HCT116 (cell line): ENCODE measurements at regions not wholly inside any gene's neighbourhood (a gene's known extent, or its start where the extent isn't known, plus 50 kb on each side); places are given as distances from the start of the nearest gene placed in this dataset.

Experiments
- ATAC-seq: fragments of 200-7000 bp; cut with Tn5 transposase; 2 replicates; pipeline ENCODE4 v1.9.1; 2020; ENCODE audit warnings: mild to moderate bottlenecking, moderate library complexity
- BruUV-seq: library from RNA; stranded (reverse); fragments of 400-500 nt; replicated peaks from 2 replicates; lab custom pipeline; 2021; lab: Mats Ljungman, UMichigan
- CTCF ChIA-PET: fragments of 300-600 bp; sonication (Branson Sonifier 250); formaldehyde crosslinking; loops from one replicate; lab custom pipeline; 2021; ENCODE audit warnings: antibody characterized with exemption; lab: Charles Lee
- POLR2A ChIA-PET: fragments of 300-600, 350-600 bp; sonication (Branson Sonifier 250); formaldehyde crosslinking; loops from one replicate; lab custom pipeline; 2021; ENCODE audit warnings: antibody characterized with exemption; lab: Charles Lee
- RAD21 ChIA-PET, 2 experiments: fragments of 300-600 bp; sonication (Branson Sonifier 250); formaldehyde crosslinking; loops; one replicate each; lab custom pipeline; 2023; ENCODE audit warnings: low total read pairs in 2 of 2; ENCODE audit not compliant: uncharacterized antibody in 2 of 2, unreplicated experiment in 2 of 2, low non-redundant PET in 1 of 2; lab: Charles Lee
- DNase-seq: peaks from one replicate; pipeline ENCODE4 v3.0.0-alpha.2; 2010; ENCODE audit warnings: low read depth, low spot score
- H2AFZ ChIP-seq: fragments of 200-600 bp; shearing (Covaris generic), sonication (generic); 2 replicates; pipeline ENCODE4 v1.6.1; 2017; ENCODE audit warnings: low read depth, mixed run types, mixed read lengths, antibody characterized with exemption, low read length; ENCODE audit not compliant: poor library complexity, severe bottlenecking
- H3K27ac ChIP-seq: 2 replicates; pipeline ENCODE4 v1.5.1; 2012; ENCODE audit warnings: low read depth, low read length
- H3K27me3 ChIP-seq: fragments of 200-600 bp; sonication (generic); 2 replicates; pipeline ENCODE4 v1.6.1; 2016; ENCODE audit warnings: mixed run types, low read length, mixed read lengths; ENCODE audit not compliant: insufficient read depth
- H3K36me3 ChIP-seq, 2 experiments: fragments of 200-500 bp in 1 of 2; fragments of 200-600 bp in 1 of 2; sonication (Bioruptor generic) in 1 of 2; sonication (generic) in 1 of 2; 2 replicates each; pipeline versions ENCODE4 v1.5.1 to v1.6.1; 2014 to 2016; ENCODE audit warnings: low read length in 2 of 2, inconsistent platforms in 1 of 2, mixed read lengths in 1 of 2, mixed run types in 1 of 2; ENCODE audit not compliant: insufficient read depth in 2 of 2, control insufficient read depth in 1 of 2
- H3K4me1 ChIP-seq, 2 experiments: fragments of 200-600 bp in 1 of 2; sonication (generic) in 1 of 2; 2 replicates each; pipeline versions ENCODE4 v1.5.1 to v1.6.1; 2012 to 2017; ENCODE audit warnings: low read length in 2 of 2, inconsistent platforms in 1 of 2, mild to moderate bottlenecking in 1 of 2, mixed read lengths in 1 of 2, mixed run types in 1 of 2, moderate library complexity in 1 of 2; ENCODE audit not compliant: insufficient read depth in 2 of 2, control insufficient read depth in 1 of 2
- H3K4me2 ChIP-seq: fragments of 200-600 bp; sonication (generic); 2 replicates; pipeline ENCODE4 v1.6.1; 2017; ENCODE audit warnings: mixed run types, low read length, mixed read lengths
- H3K4me3 ChIP-seq, 2 experiments: fragments of 200-600 bp in 1 of 2; sonication (generic) in 1 of 2; replicated peaks in 1 of 2; 2 replicates each; pipeline ENCODE4 v1.5.1; 2011 to 2016; ENCODE audit warnings: low read length in 2 of 2, control low read depth in 1 of 2, low read depth in 1 of 2, mild to moderate bottlenecking in 1 of 2, mixed read lengths in 1 of 2, mixed run types in 1 of 2
- H3K79me2 ChIP-seq: fragments of 200-600 bp; sonication (generic); 2 replicates; pipeline ENCODE4 v1.6.1; 2017; ENCODE audit warnings: mild to moderate bottlenecking, mixed run types, low read length, moderate library complexity, mixed read lengths; ENCODE audit not compliant: insufficient read depth
- H3K9ac ChIP-seq: fragments of 200-600 bp; sonication (generic); 2 replicates; pipeline ENCODE4 v1.6.1; 2016; ENCODE audit warnings: low read length, mixed read lengths
- H3K9me2 ChIP-seq: fragments of 200-600 bp; sonication (generic), shearing (Covaris generic); 2 replicates; pipeline ENCODE4 v1.6.1; 2017; ENCODE audit warnings: mixed run types, mild to moderate bottlenecking, moderate library complexity; ENCODE audit not compliant: insufficient read depth
- H3K9me3 ChIP-seq, 2 experiments: fragments of 200-500 bp in 1 of 2; fragments of 200-600 bp in 1 of 2; sonication (Bioruptor generic) in 1 of 2; sonication (generic) in 1 of 2; 2 replicates each; pipeline ENCODE4 v1.6.1; 2014 to 2017; ENCODE audit warnings: low read length in 2 of 2, mixed read lengths in 2 of 2, inconsistent platforms in 1 of 2, low read depth in 1 of 2, mild to moderate bottlenecking in 1 of 2, mixed run types in 1 of 2, moderate library complexity in 1 of 2; ENCODE audit not compliant: control insufficient read depth in 1 of 2, insufficient read depth in 1 of 2
- H4K20me1 ChIP-seq: fragments of 200-600 bp; sonication (generic), shearing (Covaris generic); 2 replicates; pipeline ENCODE4 v1.6.1; 2017; ENCODE audit warnings: mixed run types, mild to moderate bottlenecking, moderate library complexity; ENCODE audit not compliant: insufficient read depth
- CBX3 ChIP-seq: IDR thresholded peaks from 2 replicates; pipeline ENCODE4 v1.6.1; 2012; ENCODE audit warnings: low read depth
- CEBPB ChIP-seq: IDR thresholded peaks from 2 replicates; pipeline ENCODE4 v1.6.1; 2012; ENCODE audit warnings: low read depth
- ELF1 ChIP-seq: IDR thresholded peaks from 2 replicates; pipeline ENCODE4 v1.6.1; 2012; ENCODE audit warnings: low read depth, borderline replicate concordance
- EZH2 ChIP-seq: fragments of 200-600 bp; sonication (generic); IDR thresholded peaks from 2 replicates; pipeline ENCODE4 v1.6.1; 2017; ENCODE audit warnings: antibody characterized with exemption, mixed run types
- EZH2phosphoT487 ChIP-seq: fragments of 200-600 bp; IDR thresholded peaks from 2 replicates; pipeline ENCODE4 v1.6.1; 2018; ENCODE audit warnings: antibody characterized with exemption, borderline replicate concordance
- FOSL1 ChIP-seq: IDR thresholded peaks from 2 replicates; pipeline ENCODE4 v1.6.1; 2012; ENCODE audit warnings: low read depth
- JUND ChIP-seq: IDR thresholded peaks from 2 replicates; pipeline ENCODE4 v1.6.1; 2012
- POLR2AphosphoS5 ChIP-seq: IDR thresholded peaks from 2 replicates; pipeline ENCODE4 v1.6.1; 2011; ENCODE audit warnings: mild to moderate bottlenecking, low read depth, low read length, moderate library complexity
- SP1 ChIP-seq: IDR thresholded peaks from 2 replicates; pipeline ENCODE4 v1.6.1; 2012; ENCODE audit warnings: low read depth
- SRF ChIP-seq: IDR thresholded peaks from 2 replicates; pipeline ENCODE4 v1.6.1; 2012; ENCODE audit warnings: low read depth
- ZFX ChIP-seq: fragments of 450-650 bp; IDR thresholded peaks from 2 replicates; pipeline ENCODE4 v1.6.1; 2017
- intact Hi-C: fragments of 100-400 bp; cut with micrococcal nuclease; formaldehyde crosslinking; loops from 2 replicates; pipeline ENCODE4 v1.10.0; 2022
- TF ChIP-seq, protein P1 (sequence below): IDR thresholded peaks from 2 replicates; pipeline ENCODE4 v1.6.1; 2012
- TF ChIP-seq, protein P2 (sequence below): IDR thresholded peaks from 2 replicates; pipeline ENCODE4 v1.6.1; 2012
- TF ChIP-seq, protein P3 (sequence below): IDR thresholded peaks from 2 replicates; pipeline ENCODE4 v1.6.1; 2011; ENCODE audit warnings: mild to moderate bottlenecking, low read length, moderate library complexity; ENCODE audit not compliant: insufficient replicate concordance; ENCODE audit errors: extremely low read depth

DNA sequence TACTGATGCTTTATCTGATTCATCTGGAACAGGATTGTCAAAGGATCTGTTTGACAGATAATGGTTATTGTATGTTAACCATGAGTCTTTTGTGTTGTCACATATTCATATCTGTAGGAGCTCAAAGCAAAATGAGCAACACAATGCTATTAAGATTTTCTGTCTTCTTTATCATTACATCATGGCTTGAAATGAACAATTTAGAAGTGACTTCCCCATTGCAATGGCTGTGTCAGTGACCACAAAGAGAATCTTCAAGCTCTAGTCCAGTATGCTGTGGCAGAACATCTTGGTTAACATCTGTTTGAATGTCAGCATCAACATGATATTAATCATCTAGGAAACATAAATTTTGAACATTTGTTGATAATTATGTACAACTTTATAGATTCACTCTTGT, 1148.5 kb downstream of the PLA2G4A start (continued):
- no peak for TF ChIP-seq EZH2phosphoT487

DNA sequence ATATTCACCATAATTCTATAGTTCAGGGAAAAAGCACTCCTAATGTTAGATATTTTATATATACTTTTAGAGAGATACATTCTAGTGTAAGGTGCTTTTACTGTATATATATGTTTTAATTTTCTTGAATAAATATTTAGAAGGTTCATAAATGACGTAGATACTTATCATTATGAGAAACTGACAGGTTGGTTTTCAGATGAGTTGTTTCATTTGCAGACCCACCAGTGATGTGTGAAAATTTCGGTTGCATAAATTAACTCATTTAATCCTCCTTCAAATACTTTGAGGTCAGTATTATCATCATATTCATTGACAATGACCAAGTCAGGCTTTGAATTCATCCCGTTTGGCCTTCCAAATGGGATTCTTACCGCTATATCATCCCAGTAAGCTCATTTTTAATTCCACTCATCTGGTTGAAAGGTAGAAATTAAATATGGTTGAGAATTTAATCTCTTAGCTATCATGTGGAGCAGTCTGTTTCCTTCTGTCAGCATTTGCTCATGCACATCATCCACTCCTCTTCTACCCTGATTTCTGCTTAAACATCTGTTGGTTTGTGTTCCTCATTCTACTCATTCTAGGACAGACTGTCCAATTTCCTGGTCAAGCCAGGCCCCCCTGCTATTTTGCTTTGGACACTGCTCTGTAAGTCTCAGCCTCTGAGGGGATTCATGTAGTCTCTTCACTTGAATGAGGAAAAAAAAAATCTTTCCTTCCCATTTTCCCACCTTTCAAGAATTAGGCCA, 1156.6 kb downstream of the PLA2G4A start:
- Histone ChIP-seq H3K4me2 (no peak overlapping the region), H3K27ac (no peak overlapping the region), H3K4me1 (no peaks in the 10 kb centered on the region), H3K79me2 (no peaks in the 10 kb centered on the region), H2AFZ (no peak overlapping the region), H3K27me3 (no peaks in the 10 kb centered on the region), H3K9me2 (no peaks in the 10 kb centered on the region), H3K36me3 (no peaks in the 10 kb centered on the region), H3K9ac (no peak overlapping the region), H4K20me1 (no peaks in the 10 kb centered on the region), H3K9me3 (no peaks in the 10 kb centered on the region), H3K4me3 (no peak overlapping the region)
- ChIA-PET RAD21 (no interaction called here), POLR2A (no interaction called here), CTCF (no interaction called here)
- ATAC-seq (no peak), DNase-seq (no peak)
- intact Hi-C loops, result no loop called here
- no peak for TF ChIP-seq SP1
- no peak for TF ChIP-seq JUND
- no TSS peak for BruUV-seq

DNA sequence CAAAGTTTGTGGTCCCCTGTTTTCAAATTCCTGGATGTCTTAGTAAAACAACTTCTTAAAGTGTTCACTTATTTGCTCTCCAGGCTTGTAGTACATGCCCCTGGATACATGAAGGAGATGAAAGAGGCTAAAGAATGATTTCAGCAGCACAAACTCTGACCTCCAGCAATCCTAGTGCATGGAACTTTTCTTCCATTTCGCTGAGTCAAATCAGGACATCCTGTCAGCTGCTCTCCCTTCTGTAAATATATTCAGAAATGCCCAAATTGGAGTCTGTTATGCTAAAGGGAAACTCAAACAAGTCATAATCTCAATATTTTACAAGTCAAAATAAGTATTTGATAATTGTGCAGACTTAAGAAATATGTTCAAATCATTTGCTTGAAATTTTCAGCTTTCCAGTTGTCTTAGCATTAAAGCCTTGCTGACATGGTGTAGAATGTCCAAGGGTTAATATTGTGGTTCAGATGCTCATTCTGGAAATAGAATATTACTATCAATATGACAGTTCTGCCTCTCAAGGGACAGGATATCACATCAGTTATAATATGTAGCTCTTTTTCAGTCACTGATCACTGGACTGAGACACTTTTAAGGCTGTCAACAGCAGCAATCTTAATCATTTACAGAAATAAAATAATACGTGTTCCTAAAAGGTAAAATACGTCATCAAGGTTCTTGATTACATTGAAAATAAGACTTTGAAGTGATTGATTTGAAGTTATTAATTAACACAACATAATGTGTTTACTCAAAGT, 1157.3 kb downstream of the PLA2G4A start:
- H3K9me3 ChIP-seq, result no peaks in the 10 kb centered on the region
- RAD21 ChIA-PET, result no interaction called here
- H3K36me3 ChIP-seq, result no peaks in the 10 kb centered on the region
- H3K4me3 ChIP-seq, result no peak overlapping the region
- no peak overlapping the region for H3K9ac ChIP-seq
- H3K9me2 ChIP-seq, result no peaks in the 10 kb centered on the region
- H4K20me1 ChIP-seq, result no peaks in the 10 kb centered on the region
- H3K79me2 ChIP-seq, result no peaks in the 10 kb centered on the region
- no peaks in the 10 kb centered on the region for H3K27me3 ChIP-seq
- no TSS peak for BruUV-seq
- TF ChIP-seq, protein P1, sequence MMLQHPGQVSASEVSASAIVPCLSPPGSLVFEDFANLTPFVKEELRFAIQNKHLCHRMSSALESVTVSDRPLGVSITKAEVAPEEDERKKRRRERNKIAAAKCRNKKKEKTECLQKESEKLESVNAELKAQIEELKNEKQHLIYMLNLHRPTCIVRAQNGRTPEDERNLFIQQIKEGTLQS, result no peak
- TF ChIP-seq ZFX, result no peak
- TF ChIP-seq EZH2, result no peak
- no peak for TF ChIP-seq POLR2AphosphoS5
- TF ChIP-seq JUND, result no peak
- TF ChIP-seq CEBPB, result no peak
- no peak for TF ChIP-seq SRF
- TF ChIP-seq, protein P2, sequence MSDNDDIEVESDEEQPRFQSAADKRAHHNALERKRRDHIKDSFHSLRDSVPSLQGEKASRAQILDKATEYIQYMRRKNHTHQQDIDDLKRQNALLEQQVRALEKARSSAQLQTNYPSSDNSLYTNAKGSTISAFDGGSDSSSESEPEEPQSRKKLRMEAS, result no peak
- no peak for TF ChIP-seq SP1
- TF ChIP-seq, protein P3, sequence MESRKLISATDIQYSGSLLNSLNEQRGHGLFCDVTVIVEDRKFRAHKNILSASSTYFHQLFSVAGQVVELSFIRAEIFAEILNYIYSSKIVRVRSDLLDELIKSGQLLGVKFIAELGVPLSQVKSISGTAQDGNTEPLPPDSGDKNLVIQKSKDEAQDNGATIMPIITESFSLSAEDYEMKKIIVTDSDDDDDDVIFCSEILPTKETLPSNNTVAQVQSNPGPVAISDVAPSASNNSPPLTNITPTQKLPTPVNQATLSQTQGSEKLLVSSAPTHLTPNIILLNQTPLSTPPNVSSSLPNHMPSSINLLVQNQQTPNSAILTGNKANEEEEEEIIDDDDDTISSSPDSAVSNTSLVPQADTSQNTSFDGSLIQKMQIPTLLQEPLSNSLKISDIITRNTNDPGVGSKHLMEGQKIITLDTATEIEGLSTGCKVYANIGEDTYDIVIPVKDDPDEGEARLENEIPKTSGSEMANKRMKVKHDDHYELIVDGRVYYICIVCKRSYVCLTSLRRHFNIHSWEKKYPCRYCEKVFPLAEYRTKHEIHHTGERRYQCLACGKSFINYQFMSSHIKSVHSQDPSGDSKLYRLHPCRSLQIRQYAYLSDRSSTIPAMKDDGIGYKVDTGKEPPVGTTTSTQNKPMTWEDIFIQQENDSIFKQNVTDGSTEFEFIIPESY, result no peak
- no peak for TF ChIP-seq CBX3
- no peak for TF ChIP-seq ELF1
- TF ChIP-seq EZH2phosphoT487, result no peak
- TF ChIP-seq FOSL1, result no peak
- TF ChIP-seq, all 23 proteins: peak for 0
- ChIA-PET POLR2A (no interaction called here), CTCF (no interaction called here)
- intact Hi-C loops, result no loop called here
- DNase-seq, result no peak
- H3K4me1 ChIP-seq, result no peaks in the 10 kb centered on the region
- ATAC-seq, result no peak
- no peak overlapping the region for H3K4me2 ChIP-seq
- no peak overlapping the region for H2AFZ ChIP-seq
- H3K27ac ChIP-seq, result no peak overlapping the region
